C4-2B (cell line): ENCODE measurements at regions not wholly inside any gene's neighbourhood (a gene's known extent, or its start where the extent isn't known, plus 50 kb on each side); places are given as distances from the start of the nearest gene placed in this dataset.

Experiments used
- ZFX ChIP-seq: fragments of 450-650 bp; IDR thresholded peaks from 2 replicates; pipeline ENCODE4 v1.6.1; 2017
- TF ChIP-seq, protein P1 (sequence below): fragments of 450-650 bp; conservative IDR thresholded peaks from 2 replicates; pipeline ENCODE4 v1.5.1; 2017; ENCODE audit warnings: mild to moderate bottlenecking

DNA sequence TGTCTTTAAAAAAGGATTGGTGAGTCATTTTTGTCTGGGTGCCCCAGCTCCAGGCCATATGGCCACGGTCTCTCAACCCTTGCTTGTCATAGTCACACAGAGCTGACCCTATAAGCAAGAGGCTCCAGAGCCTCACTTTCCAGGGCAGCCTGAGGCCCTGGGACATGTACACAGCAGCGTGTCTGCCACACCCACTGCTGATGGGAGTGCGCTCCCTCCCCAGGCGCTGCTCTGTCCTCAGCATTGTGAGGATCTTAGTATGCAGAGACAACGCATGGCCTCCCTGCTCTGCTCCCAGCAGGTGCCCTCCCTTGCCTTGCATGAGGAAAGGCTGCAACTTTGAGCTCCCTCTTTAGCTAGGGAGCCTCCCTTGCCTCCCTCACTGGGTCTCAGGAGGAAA, 80.8 kb upstream of the CRHR1 start:
- TF ChIP-seq, protein P1, sequence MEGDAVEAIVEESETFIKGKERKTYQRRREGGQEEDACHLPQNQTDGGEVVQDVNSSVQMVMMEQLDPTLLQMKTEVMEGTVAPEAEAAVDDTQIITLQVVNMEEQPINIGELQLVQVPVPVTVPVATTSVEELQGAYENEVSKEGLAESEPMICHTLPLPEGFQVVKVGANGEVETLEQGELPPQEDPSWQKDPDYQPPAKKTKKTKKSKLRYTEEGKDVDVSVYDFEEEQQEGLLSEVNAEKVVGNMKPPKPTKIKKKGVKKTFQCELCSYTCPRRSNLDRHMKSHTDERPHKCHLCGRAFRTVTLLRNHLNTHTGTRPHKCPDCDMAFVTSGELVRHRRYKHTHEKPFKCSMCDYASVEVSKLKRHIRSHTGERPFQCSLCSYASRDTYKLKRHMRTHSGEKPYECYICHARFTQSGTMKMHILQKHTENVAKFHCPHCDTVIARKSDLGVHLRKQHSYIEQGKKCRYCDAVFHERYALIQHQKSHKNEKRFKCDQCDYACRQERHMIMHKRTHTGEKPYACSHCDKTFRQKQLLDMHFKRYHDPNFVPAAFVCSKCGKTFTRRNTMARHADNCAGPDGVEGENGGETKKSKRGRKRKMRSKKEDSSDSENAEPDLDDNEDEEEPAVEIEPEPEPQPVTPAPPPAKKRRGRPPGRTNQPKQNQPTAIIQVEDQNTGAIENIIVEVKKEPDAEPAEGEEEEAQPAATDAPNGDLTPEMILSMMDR, result no peak
- no peak for TF ChIP-seq ZFX
